HL-60 (cell line): ENCODE measurements at regions not wholly inside any gene's neighbourhood (a gene's known extent, or its start where the extent isn't known, plus 50 kb on each side); places are given as distances from the start of the nearest gene placed in this dataset.
"Not testable (repeated sequence)": the region's sequence is repeated elsewhere in the genome, so short reads cannot be mapped to it uniquely, and the experiment has no call there.

Experiments used
- DNase-seq, 2 experiments: peaks; one replicate each; pipeline ENCODE4 v3.0.0-alpha.2; 2010 to 2020; ENCODE audit warnings: low read depth in 1 of 2, low spot score in 1 of 2
- H3K27ac ChIP-seq: fragments of 250-450 bp; sonication (Bioruptor Pico); replicated peaks from 2 replicates; pipeline ENCODE4 v1.5.1; 2020; ENCODE audit warnings: mild to moderate bottlenecking, moderate library complexity
- H3K27me3 ChIP-seq: fragments of 250-450 bp; sonication (Bioruptor Pico); 2 replicates; pipeline ENCODE4 v1.5.1; 2021; ENCODE audit warnings: mild to moderate bottlenecking, moderate library complexity; ENCODE audit not compliant: insufficient read depth, poor library complexity, severe bottlenecking
- H3K4me3 ChIP-seq: replicated peaks from 2 replicates; pipeline ENCODE4 v1.5.1; 2011; ENCODE audit warnings: mild to moderate bottlenecking, control low read depth, low read length; ENCODE audit not compliant: insufficient read depth
- GABPA ChIP-seq: IDR thresholded peaks from 2 replicates; pipeline ENCODE4 v1.6.1; 2012; ENCODE audit warnings: low read depth
- POLR2AphosphoS5 ChIP-seq: IDR thresholded peaks from 2 replicates; pipeline ENCODE4 v1.6.1; 2012; ENCODE audit warnings: low read depth
- SPI1 ChIP-seq: IDR thresholded peaks from 2 replicates; pipeline ENCODE4 v1.6.1; 2012; ENCODE audit warnings: low read depth, mild to moderate bottlenecking, borderline replicate concordance
- TF ChIP-seq, protein P1 (sequence below): IDR thresholded peaks from 2 replicates; pipeline ENCODE4 v1.6.1; 2012; ENCODE audit warnings: low read depth; ENCODE audit not compliant: insufficient replicate concordance
- TF ChIP-seq, protein P2 (sequence below): IDR thresholded peaks from one replicate; pipeline ENCODE4 v1.5.1; 2011; ENCODE audit warnings: low read length, control low read depth, inconsistent platforms; ENCODE audit not compliant: insufficient read depth

DNA sequence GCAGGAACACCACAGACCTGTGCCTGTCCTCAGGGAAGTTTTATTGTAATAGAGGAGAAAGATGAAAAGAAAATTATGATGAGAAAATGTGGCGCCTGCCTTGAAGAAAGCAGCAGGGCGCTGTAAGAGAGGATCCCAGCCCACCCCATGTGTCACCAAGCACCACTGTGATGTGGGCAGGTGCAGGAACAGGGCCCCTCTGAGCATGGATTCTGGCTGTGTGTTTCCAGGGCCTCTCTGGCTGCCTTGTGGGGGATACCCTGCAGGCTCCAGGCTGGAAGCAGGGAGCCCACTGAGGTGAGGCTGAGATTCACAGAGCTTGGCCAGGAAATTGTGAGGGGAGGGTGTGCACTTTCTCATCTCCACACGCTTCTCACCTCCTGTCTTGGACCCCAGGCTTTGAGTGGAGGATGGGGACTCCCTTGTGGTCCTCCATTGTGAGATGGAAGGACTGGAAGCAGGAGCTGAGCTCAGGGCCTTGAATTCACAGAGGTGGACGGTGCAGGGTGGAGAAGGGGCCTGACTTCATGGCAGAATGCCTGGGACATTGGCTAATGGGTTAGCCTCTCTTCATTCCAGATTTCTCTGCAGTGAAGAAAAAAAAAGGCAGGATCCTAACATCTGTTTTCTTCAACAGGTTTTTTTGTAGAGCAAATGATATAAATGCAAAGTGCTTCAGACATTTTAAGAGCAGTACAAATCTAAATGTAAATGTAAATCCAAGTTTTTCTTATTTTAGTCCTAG, 246.6 kb upstream of the B3GAT1 start:
- DNase-seq = no peak
- Histone ChIP-seq H3K4me3 (no peak overlapping the region), H3K27ac (no peak overlapping the region), H3K27me3 (no peaks in the 10 kb centered on the region)
- TF ChIP-seq, protein P1, sequence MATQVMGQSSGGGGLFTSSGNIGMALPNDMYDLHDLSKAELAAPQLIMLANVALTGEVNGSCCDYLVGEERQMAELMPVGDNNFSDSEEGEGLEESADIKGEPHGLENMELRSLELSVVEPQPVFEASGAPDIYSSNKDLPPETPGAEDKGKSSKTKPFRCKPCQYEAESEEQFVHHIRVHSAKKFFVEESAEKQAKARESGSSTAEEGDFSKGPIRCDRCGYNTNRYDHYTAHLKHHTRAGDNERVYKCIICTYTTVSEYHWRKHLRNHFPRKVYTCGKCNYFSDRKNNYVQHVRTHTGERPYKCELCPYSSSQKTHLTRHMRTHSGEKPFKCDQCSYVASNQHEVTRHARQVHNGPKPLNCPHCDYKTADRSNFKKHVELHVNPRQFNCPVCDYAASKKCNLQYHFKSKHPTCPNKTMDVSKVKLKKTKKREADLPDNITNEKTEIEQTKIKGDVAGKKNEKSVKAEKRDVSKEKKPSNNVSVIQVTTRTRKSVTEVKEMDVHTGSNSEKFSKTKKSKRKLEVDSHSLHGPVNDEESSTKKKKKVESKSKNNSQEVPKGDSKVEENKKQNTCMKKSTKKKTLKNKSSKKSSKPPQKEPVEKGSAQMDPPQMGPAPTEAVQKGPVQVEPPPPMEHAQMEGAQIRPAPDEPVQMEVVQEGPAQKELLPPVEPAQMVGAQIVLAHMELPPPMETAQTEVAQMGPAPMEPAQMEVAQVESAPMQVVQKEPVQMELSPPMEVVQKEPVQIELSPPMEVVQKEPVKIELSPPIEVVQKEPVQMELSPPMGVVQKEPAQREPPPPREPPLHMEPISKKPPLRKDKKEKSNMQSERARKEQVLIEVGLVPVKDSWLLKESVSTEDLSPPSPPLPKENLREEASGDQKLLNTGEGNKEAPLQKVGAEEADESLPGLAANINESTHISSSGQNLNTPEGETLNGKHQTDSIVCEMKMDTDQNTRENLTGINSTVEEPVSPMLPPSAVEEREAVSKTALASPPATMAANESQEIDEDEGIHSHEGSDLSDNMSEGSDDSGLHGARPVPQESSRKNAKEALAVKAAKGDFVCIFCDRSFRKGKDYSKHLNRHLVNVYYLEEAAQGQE = no peak
- TF ChIP-seq GABPA (no peak), SPI1 (no peak), POLR2AphosphoS5 (no peak)
- TF ChIP-seq, protein P2, sequence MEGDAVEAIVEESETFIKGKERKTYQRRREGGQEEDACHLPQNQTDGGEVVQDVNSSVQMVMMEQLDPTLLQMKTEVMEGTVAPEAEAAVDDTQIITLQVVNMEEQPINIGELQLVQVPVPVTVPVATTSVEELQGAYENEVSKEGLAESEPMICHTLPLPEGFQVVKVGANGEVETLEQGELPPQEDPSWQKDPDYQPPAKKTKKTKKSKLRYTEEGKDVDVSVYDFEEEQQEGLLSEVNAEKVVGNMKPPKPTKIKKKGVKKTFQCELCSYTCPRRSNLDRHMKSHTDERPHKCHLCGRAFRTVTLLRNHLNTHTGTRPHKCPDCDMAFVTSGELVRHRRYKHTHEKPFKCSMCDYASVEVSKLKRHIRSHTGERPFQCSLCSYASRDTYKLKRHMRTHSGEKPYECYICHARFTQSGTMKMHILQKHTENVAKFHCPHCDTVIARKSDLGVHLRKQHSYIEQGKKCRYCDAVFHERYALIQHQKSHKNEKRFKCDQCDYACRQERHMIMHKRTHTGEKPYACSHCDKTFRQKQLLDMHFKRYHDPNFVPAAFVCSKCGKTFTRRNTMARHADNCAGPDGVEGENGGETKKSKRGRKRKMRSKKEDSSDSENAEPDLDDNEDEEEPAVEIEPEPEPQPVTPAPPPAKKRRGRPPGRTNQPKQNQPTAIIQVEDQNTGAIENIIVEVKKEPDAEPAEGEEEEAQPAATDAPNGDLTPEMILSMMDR = no peak

DNA sequence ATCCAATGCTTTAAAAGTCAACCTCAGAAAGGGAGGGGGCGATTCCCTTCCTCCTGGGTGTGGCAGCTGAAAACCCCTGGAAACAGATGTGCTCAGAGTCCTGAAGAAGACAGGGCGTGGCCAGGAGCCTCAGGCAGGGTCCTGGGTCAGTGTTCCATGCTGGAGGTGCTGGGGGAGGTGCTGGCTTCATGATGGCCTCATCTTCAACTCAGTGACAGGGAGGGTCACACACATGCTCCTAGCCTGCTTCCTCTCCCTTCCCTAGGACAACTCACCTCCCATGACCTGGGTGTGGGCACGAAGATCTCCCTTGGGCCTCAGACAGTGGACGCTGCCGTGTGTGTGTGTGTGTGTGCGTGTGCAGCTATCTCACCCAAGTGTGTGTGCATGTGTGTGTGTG, 245.6 kb upstream of the B3GAT1 start:
- TF ChIP-seq, protein P1 = no peak
- no peak for DNase-seq
- no peak overlapping the region for H3K4me3 ChIP-seq
- no peaks in the 10 kb centered on the region for H3K27me3 ChIP-seq
- no peak overlapping the region for H3K27ac ChIP-seq

DNA sequence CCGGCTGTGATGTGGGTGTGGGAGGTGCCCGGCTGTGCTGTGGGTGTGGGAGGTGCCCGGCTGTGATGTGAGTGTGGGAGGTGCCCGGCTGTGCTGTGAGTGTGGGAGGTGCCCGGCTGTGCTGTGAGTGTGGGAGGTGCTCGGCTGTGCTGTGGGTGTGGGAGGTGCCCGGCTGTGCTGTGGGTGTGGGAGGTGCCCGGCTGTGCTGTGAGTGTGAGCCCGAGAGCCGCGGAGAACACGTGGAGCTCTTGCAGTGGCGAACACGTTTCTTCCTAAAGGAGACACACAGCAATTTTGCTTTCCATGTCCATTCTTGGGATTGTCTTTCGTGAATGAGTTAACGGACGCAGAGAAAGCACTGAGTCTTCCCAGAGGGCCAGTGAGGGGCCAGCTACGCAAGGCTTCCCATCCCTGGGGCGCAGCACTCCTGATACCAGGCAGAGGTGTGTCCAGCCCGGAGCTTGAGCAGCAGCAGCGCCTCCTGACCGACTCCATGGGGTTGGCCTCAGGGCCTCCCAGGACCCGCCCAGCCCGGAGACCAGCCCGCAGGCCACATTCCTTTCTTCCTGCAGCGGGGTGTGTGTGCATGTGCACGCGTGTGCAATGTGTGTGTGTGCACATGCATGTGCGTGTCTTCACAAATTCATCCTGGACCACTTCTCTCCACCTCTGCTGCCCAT, 245.0 kb upstream of the B3GAT1 start:
- TF ChIP-seq, protein P2 = no peak
- no peak for TF ChIP-seq POLR2AphosphoS5
- TF ChIP-seq GABPA = no peak
- TF ChIP-seq, protein P1 = no peak
- no peak for TF ChIP-seq SPI1
- Histone ChIP-seq H3K27ac (no peak overlapping the region), H3K4me3 (no peak overlapping the region), H3K27me3 (no peaks in the 10 kb centered on the region)
- no peak for DNase-seq

DNA sequence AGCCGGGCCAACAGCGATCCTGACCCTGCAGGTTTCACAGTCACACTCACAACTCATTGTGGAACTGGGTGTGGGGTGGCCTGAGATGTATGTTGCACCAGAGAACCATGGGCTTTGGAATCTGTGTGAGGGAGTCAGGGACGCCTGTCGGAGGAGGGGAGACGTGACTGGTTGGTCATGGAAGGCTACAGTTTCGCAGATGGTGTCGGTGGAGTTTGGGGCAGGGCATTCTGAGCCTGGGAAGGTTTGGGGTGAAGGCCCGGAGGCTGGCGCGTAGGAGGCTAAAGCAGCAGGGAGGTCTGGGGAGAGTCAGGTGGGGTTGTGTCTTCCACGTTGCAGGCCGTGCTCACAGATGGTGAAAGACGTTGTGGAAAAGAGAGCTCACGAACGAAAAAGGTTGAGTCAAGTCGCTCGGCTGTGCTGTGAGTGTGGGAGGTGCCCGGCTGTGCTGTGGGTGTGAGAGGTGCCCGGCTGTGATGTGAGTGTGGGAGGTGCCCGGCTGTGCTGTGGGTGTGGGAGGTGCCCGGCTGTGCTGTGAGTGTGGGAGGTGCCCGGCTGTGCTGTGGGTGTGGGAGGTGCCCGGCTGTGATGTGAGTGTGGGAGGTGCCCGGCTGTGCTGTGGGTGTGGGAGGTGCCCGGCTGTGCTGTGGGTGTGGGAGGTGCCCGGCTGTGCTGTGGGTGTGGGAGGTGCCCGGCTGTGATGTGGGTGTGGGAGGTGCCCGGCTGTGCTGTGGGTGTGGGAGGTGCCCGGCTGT, 244.2 kb upstream of the B3GAT1 start:
- not testable (repeated sequence) for H3K27me3 ChIP-seq, DNase-seq, H3K27ac ChIP-seq, H3K4me3 ChIP-seq
